Fibroblast of the conjunctiva (primary cell): ENCODE measurements at regions not wholly inside any gene's neighbourhood (a gene's known extent, or its start where the extent isn't known, plus 50 kb on each side); places are given as distances from the start of the nearest gene placed in this dataset.

Experiments
- DNase-seq: peaks from one replicate; pipeline ENCODE4 v3.0.0-alpha.2; 2010; ENCODE audit warnings: low read depth

DNA sequence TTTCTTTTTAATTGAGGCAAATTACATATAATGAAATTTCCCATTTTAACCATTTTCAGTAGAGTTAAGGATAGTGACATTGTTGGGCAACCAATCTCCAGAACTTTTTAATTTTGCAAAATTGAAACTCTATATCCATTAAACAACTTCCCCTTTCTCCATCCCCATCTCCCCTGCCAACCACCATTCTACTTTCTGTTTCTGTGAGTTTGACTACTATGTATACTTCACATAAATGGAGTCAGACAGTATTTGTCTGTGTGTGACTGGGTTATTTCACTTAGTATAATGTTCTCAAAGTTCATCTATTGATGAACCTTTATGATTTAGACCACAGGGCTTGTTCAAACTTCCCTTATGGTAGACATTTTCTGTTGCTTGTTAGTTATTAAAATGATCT lies 364.5 kb upstream of the MAD2L1 start:
- no peak for DNase-seq

DNA sequence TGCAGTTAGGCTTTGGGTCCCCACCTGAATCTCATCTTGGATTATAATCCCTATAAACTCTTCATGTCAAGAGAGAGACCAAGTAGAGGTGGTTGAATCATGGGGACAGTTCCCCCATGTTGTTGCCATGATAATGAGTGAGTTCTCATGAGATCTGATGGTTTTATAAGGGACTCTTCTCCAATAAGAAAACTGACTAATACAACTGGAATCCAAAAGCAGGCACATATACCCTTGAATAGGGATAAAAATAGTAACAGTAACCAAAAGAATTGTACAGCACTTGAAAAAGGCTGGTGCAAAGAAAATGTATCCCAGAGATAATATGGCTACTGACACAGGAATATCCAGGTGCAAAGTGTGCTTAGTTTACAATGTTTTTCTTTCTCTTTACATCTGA lies 351.5 kb upstream of the MAD2L1 start:
- no peak for DNase-seq

DNA sequence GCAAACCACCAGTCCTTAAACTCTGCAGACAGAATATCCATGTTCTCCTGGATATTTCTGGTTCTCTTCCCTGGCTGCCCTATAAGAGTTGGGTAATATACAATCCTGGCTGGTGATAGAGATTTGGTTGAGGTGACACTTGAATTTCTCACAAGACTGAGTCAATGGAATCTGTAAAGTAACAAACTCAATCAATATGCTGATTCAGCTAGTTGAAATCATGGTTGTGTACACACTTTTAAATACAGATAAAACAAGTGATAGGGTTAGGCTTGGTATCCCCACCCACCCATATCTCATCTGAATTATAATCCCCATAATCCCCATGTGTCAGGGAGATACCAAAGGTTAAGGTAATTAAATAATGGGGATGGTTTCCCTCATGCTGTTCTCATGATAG lies 349.2 kb upstream of the MAD2L1 start:
- no peak for DNase-seq

DNA sequence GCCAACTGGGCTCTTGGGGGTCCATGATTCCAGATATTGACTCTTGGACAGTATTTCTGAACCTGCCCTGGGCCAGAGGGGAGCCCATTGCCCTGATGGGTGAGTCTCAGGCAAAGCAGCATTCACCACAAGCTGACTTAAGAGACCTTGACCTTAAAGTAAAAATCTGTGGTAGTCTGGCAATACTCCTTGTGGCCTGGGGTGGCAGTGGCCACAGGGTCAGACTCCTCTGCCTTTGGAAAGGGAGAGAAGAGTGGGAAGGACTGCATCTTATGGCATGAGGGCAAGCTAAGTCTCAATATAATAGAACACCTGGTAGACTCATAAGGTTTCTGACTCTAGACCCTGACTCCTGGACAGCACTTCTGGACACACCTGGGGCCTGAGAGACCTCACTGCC lies 340.3 kb upstream of the MAD2L1 start:
- DNase-seq: no peak

DNA sequence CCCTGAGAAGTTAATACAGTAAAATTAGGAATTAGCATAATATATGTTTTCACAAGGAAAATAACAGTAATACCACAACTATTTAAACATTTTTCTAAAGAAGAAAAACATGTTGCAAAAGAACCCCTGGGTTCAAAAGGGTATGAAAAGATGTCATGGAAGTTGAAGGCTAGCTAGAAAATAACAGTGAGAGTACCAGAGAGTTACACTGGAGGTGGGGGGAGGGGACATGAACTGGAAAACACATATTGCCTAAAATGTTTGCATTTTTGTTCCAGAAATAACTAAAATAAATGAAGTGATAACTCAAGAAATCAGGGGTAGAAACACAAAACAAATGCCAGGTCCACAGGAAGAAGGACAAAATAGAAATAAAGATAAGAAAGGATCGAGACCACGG lies 336.6 kb upstream of the MAD2L1 start:
- DNase-seq: no peak

DNA sequence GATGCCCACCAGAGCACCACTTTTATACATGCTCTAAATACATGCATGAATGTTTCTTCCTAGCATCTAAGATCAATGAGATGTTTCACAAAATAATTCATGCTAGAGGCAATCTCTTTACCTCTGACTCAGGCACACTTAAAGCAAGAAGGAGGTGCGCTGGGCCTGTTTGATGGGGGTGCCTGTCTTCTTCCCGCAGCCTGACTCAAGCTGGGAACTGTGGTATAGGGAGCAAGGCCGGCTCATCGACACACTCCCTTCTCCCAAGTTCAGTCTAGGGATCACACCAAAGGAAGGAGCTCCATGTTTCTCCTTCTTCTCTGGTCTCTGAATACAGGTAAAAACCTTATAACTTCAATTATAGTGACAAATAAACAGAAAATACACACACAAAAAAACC lies 333.8 kb upstream of the MAD2L1 start:
- DNase-seq: no peak

DNA sequence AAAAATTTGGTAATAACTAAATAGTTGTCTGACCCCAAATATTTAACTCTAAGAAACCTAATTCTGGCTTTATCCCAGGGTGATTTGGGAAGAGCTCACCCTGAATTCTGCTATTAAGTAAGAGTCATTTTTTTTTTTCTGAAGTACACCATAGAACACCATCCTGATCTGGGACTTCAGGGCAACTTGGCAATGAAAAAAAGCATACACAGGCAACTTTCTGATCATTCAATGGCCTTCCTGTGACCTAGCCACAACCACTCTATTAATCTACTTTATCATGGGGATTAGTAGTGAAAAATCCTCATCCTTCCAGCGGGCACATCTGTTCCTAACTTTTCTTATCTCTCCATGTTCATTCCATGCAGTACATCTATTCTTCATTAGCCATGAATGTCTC lies 333.2 kb upstream of the MAD2L1 start:
- no peak for DNase-seq

DNA sequence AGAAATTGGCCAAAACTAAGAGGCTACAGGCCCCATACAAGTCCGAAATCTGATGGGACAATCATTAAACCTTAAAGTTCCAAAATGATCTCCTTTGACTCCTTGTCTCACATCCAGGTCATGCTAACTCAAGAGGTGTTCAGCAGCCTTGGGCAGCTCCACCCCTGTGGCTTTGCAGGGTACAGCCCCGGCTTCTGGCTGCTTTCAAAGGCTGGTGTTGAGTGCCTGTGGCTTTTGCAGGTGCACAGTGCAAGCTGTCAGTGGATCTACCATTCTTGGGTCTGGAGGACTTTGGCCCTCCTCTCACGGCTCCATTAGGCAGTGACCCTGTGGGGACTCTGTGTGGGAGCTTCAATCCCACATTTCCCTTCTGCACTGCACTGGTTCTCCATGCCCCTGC lies 329.1 kb upstream of the MAD2L1 start:
- DNase-seq: no peak

DNA sequence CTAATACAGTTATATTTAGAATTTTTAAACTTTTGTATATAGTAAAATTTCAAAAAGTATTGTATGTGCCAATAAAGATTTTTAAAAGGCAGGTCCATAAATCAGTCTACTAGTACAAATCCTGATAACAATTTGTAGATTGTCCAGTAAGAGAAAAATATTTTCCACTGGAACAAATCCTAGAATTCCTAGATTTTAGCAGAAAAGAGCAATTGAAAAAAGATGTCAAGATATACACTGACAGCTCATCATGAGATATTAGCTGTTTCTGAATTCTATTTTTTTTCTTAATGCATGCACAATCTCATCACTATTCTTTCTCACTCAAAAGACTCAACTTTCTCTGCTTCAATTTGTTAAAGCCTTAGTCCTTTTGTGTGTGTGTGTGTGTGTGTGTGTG lies 289.2 kb upstream of the MAD2L1 start:
- no peak for DNase-seq

DNA sequence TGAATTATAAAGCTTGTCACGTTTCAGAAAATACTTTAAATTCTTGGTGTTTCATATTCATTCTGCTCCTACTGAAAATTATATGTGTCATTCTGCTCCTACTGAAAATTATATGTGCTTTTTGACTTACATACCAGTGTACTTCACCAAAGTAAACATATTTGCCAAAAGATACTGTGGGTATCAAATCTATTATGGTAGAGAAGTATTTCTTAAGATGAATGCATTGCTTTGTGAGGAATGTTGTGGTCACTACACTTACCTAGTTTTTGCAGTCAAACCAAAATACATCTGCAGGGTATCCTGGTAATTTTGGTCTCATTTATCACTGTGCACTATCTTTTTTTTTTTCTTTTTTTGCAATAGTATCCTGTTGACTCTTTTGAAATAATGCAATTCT lies 287.7 kb upstream of the MAD2L1 start:
- no peak for DNase-seq

DNA sequence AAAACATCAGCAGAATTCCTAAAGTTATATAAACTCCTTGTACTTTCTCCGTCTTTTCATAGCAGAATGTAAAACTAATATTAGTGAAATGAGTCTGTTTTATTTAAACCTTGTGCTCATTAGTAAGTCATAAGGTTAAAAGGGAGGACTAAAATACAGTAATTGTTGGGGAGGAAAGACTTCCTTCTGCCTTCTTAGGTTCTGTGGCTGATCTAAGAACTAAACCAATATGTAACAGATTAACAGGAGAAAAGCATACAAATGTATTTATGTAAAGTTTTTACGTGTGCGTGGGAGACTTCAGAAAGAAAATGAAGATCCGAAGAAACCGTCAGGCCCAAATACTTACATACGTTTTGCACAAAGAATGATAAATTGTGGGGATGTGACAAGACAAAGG lies 286.6 kb upstream of the MAD2L1 start:
- DNase-seq: no peak

DNA sequence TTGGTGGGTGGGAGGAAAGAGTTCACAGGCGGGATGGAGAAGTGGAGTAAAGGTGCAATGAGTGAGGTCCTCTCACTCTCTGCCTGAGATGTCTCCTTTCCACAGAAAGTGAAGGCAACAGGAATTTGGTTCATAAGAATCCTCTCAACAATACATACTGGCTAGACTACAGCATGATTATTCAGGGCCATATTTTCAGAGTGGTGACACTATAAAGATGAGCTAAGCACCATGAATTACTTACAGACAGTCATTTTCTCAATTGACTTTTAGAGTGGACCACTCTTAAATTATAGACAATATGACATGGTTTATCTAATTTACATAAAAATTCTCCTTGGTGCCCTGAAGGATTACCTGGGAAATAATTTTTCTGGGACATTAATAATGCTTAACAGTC lies 286.1 kb upstream of the MAD2L1 start:
- DNase-seq: no peak

DNA sequence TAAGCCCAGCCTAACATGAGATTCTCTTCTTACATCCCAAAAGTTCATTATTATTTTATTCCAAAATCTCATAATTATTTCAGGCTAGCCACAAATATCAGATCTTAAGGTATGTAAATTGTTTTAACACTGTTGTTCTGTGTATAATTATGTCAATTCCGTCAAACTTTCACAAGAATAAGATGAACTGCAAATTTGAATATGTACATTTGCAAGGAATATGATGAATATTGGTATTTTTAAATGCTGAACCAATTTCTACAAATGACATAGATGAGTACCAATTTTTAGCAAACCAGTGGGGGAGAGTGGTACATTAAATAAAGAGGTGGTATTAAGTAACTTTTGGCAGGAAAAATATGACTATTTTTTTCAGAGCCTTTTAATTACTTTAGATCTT lies 282.3 kb upstream of the MAD2L1 start:
- DNase-seq: no peak

DNA sequence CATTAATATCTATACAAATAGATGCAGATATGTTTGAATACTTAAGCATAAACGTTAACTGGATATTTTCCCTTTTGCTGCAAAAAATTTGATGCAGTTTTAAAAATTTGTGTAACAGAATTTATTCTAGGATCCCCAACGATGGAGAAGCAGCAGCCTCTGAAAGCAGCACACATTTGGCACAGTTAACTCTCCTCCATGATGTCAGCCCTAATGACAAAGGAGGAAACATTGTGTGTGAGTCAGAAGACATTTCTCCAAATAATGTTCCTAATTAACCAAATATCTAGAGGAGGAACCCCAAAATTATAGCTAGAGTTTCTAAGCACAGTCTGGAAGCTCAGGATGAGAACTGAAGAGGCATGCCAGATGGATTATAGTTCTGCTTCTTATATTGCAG lies 281.9 kb upstream of the MAD2L1 start:
- peak; percentile 12 for DNase-seq

DNA sequence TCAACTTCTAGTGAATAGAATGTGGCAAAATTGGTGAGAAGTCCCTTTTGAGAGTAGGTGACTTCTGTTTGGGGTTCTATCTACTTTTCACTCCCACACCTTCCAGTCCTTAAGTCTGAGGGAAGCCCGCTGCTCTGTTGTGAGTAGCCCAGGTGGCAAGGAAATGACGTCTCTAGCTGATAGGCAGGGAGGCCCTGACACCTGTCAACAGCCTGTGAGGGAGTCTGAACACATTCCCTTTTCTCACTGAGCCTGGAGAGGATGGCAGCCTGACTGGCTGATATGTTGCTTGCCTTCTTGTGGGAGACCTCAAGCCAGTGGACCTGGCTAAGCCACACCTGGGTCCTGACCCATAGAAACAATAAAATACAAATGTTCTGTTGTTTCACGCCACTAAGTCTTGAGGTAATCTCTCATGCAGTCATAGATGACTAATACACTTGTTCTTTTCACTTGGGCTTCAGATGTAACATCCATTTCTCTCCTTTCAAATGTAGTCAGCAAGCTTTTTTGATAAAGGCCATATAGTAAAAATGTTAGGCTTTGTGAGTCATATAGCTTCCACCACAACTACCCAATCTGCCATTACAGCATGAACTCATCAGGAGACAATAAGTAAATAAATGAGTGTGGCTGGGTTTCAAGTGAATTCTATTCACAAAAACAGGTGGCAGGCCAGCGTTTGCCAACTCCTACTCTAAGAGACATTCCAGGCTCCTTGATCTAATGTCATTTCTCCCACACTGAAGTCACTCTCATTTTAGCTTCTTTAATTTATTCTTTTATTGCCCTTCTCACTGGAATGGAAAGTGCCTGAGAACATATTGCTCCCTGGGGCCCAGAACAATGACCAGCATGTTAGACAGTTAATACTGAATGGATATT lies 265.1 kb upstream of the MAD2L1 start:
- no peak for DNase-seq

DNA sequence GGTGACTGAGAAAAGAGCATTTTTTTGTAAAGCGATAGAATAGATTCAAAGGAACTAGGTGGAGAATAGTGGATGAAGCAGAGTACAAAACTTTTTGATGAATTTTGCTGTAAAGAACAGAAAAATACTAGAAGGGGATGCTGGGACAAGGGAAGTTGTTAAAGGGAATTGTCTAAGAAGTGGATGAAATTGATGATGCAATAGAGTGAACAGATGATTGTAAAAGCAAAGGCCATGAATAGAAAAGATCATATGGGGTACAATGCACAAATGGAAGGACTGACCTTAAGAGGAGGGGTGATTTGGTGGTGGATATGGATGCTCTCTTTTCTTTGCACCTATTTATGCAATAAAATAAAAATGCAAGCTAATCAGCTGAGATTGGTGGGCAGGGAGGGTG lies 262.7 kb upstream of the MAD2L1 start:
- no peak for DNase-seq

DNA sequence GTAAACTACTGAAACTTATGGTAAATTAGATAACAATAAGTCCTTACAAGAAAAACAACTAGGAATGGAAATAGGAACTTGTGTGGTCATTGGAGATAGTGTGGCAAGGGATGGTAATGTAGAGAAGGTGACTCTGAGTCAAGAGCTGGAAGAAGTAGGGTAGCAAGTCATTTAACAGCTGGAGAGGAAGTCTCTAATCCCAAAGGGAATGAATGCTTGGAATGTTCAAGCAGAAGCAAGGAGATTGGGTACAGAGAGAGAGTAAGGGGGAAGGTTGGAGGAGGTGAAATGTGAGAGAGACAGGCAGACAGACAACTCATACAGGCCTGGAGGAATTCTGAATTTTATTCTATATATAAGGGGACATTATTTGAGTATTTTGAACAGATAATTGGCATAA lies 260.6 kb upstream of the MAD2L1 start:
- no peak for DNase-seq

DNA sequence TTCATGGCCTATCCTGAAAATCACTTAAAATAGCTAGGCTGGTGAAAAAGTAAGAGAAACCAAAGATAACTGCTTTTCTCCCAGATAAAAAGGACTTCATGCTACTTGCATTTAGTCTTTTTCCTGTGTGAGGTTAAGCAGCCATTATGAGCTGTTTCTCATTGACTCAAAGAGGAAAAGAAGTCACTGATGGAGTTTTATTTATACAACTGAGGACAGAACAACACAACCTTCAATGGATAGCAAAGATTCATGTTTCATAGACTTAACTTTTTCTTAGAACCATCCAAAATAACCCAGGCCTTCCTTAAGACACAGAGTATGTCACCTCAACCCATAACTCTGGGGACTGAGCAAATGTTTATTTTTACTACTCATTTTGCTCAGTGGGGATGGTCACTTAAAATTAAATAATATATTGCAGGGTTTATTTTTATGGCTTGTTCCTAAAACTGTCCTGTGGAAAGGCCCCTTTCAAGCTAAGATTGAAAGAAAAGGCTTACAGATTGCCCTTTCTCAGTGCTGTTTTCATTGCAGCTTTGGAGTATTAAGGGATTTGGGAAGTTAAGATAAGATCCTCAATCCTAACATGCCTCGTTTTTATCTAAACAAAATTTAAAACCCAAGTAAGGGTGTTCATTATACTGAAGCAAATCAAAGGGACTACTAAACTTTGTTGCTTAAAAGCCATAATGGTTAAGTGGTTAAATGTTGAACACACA lies 252.6 kb upstream of the MAD2L1 start:
- no peak for DNase-seq

DNA sequence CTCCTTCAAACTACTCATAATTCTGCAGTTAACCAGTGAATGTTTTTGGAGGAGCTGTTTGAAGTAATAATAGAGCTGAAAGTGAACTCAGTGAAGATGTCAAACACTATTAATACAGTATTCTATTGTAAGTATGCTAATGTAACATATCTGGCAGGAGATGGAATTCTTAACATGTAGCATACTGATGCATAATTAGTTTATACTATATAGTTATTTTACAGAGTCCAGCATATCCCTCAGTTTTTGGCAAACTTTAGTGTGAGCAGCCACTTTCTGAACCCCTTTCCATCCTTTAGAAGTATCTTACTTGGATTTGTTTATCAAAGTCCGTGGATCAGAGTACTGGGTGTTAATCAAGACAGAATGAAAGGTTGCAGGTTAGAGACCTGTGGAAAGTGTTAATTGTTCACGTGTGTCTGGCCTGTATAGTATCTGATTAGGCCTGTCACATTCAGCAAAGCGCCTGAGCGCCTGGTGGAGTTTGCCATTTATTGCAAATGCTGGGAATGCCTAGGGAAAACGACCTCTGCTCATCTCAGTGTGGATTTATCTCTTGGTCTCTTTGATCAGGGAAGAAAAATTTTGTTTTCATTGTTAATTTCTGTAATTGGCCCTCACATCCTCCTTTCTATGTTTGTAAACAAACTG lies 251.7 kb upstream of the MAD2L1 start:
- no peak for DNase-seq

DNA sequence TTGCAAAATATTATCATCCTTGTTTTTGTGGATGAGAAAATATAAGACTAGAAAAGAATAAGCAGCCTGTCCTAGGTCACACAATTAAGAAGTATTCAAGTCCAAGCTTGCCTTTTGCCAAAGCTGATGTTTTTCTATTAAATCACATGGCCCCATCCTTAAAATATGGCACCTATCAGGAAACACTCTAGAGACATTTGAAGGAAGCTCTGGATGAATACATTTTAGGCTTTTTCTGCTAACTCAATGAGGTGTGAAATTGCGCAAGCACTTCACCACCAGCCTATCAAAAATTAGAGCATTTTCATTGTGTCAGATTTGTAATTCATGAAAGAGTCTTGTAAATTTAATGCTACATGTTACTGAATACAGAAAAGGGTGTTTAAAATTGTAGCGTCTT lies 251.1 kb upstream of the MAD2L1 start:
- no peak for DNase-seq

DNA sequence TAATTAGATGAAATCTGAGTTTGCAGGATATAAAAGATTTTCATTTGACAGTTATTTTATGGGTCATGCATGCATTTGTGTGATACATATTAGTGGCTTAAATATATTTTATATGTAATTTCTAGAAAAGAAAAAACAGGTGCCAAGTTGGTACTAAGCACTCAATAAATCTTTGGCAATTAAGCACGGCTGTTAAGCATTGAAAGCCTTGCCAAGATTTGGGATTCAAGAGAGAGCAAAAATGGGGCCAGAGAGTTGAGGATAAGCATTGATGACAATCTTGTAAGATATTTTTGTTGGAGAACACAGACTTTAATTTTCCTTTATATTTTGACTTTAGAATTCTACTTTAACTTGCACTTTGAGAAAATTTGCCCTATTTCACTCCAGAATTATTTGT lies 249.8 kb upstream of the MAD2L1 start:
- DNase-seq: no peak

DNA sequence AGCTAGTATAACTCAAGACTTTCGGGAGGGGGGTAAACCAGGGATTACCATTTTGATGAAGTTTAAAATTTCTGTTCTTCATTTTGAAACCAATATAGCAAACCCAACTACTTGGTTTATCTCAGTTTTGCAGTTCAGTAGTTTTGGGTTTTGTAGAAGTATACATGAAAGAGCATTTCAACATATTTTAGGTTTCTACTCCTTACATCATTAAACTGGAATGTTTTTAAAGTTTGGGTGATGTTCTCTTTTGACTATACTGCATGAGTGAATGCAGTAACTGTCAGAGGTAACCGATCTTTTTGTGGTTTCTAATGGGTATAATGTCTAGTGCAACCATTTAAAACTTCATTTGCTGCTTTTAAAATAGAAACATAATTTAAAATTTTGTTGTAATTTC lies 248.3 kb upstream of the MAD2L1 start:
- no peak for DNase-seq

DNA sequence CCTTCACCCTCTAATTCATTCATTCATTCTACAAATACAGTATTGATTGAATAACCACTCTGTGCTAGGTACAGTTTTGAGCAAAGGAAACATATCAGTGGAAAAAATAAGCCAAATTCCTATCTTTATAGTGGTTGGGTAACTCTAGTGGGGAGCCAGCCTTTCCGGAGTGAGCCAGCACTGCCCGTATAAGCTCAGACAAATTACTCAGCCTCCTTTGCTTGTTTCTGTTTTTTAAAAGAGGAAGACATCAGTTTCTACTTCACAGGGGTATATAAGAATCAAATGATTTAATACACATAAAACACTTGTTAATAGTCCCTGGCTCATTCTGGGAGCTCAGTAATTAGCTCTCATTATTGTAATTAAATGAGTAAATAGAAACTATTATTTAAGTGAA lies 238.2 kb upstream of the MAD2L1 start:
- DNase-seq: no peak
